Neural cell (in vitro differentiated cells): ENCODE measurements at regions not wholly inside any gene's neighbourhood (a gene's known extent, or its start where the extent isn't known, plus 50 kb on each side); places are given as distances from the start of the nearest gene placed in this dataset.

Experiments used
- CTCF ChIP-seq: fragments of 450-650 bp; IDR thresholded peaks from 2 replicates; pipeline ENCODE4 v1.5.1; 2014; ENCODE audit warnings: antibody characterized with exemption, mild to moderate bottlenecking, moderate library complexity; ENCODE audit not compliant: poor library complexity, severe bottlenecking
- EP300 ChIP-seq: fragments of 450-650 bp; conservative IDR thresholded peaks from 2 replicates; pipeline ENCODE4 v1.6.1; 2014; ENCODE audit warnings: antibody characterized with exemption, mild to moderate bottlenecking, moderate library complexity; ENCODE audit not compliant: poor library complexity, severe bottlenecking
- EZH2 ChIP-seq: fragments of 200-600, 300-800 bp; shearing (Covaris generic), sonication (generic); IDR thresholded peaks from 2 replicates; pipeline ENCODE4 v1.6.1; 2014; ENCODE audit warnings: antibody characterized with exemption, low read length, borderline replicate concordance, mild to moderate bottlenecking; ENCODE audit not compliant: insufficient read depth, poor library complexity, severe bottlenecking
- POLR2AphosphoS5 ChIP-seq: IDR thresholded peaks from 2 replicates; pipeline ENCODE4 v1.6.1; 2012
- RAD21 ChIP-seq: fragments of 450-650 bp; conservative IDR thresholded peaks from 2 replicates; pipeline ENCODE4 v1.6.1; 2014; ENCODE audit warnings: antibody characterized with exemption, mild to moderate bottlenecking, moderate library complexity
- REST ChIP-seq: IDR thresholded peaks from 2 replicates; pipeline ENCODE4 v1.6.1; 2012; ENCODE audit warnings: borderline replicate concordance
- SMC3 ChIP-seq: fragments of 450-650 bp; conservative IDR thresholded peaks from 2 replicates; pipeline ENCODE4 v1.6.1; 2014; ENCODE audit warnings: antibody characterized with exemption, mild to moderate bottlenecking, moderate library complexity; ENCODE audit not compliant: poor library complexity
- TAF1 ChIP-seq: IDR thresholded peaks from 2 replicates; pipeline ENCODE4 v1.6.1; 2012; ENCODE audit warnings: low read depth

DNA sequence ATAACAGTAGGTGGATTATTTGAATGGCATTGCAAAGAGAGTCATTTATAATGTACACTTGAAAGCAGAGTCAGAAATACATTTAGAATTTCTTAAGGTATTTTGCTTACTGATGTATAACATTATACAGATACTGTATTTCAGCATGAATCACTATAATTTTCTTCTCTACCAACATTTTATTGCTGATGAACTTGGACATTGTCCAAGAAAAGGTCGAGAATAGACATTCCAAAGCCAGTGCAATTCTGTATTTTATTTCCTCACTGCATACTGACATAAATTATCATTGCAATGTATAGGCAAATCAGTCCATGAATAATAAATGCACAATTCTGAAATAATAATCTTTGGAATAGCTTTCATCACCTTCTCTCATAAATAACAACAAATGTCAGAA is 1420.0 kb upstream of the EYS start:
- TF ChIP-seq EP300 = no peak
- no peak for TF ChIP-seq CTCF
- no peak for TF ChIP-seq POLR2AphosphoS5
- TF ChIP-seq RAD21 = no peak
- no peak for TF ChIP-seq EZH2
- TF ChIP-seq TAF1 = no peak
- TF ChIP-seq SMC3 = no peak
- no peak for TF ChIP-seq REST
